OCI-LY3 (cell line): ENCODE measurements at regions not wholly inside any gene's neighbourhood (a gene's known extent, or its start where the extent isn't known, plus 50 kb on each side); places are given as distances from the start of the nearest gene placed in this dataset.

Experiments used
- H2AFZ ChIP-seq: fragments of 200-600, 300-600 bp; shearing (Covaris generic); 2 replicates; pipeline ENCODE4 v1.6.0; 2014; ENCODE audit warnings: antibody characterized with exemption, low read depth, low read length
- H3K27ac ChIP-seq: fragments of 200-600, 300-600 bp; sonication (generic); 2 replicates; pipeline ENCODE4 v1.5.1; 2014; ENCODE audit warnings: mild to moderate bottlenecking, low read length, moderate library complexity, mixed read lengths
- H3K27me3 ChIP-seq: fragments of 200-600, 300-600 bp; sonication (generic); 2 replicates; pipeline ENCODE4 v1.6.1; 2014; ENCODE audit warnings: low read depth, low read length, mixed read lengths
- H3K36me3 ChIP-seq: fragments of 200-600, 300-600 bp; sonication (generic); replicated peaks from 2 replicates; pipeline ENCODE3; 2014; ENCODE audit warnings: low read depth, low read length, mixed read lengths
- H3K4me1 ChIP-seq: fragments of 300-600, 200-600 bp; sonication (generic); 2 replicates; pipeline ENCODE4 v1.6.1; 2014; ENCODE audit warnings: low read length, mixed read lengths
- H3K4me2 ChIP-seq: fragments of 200-600, 300-600 bp; sonication (generic); 2 replicates; pipeline ENCODE4 v1.6.1; 2014; ENCODE audit warnings: low read length, mixed read lengths
- H3K4me3 ChIP-seq: fragments of 300-600, 200-600 bp; sonication (generic); 2 replicates; pipeline ENCODE4 v1.5.1; 2014; ENCODE audit warnings: antibody characterized with exemption, mild to moderate bottlenecking, low read length, moderate library complexity
- H3K79me2 ChIP-seq: fragments of 300-600, 200-600 bp; shearing (Covaris generic); 2 replicates; pipeline ENCODE4 v1.6.1; 2014; ENCODE audit warnings: mild to moderate bottlenecking, low read length, mixed read lengths
- H3K9ac ChIP-seq: fragments of 300-600, 200-600 bp; shearing (Covaris generic); 2 replicates; pipeline ENCODE4 v1.6.0; 2014; ENCODE audit warnings: mild to moderate bottlenecking, low read length, moderate library complexity
- H3K9me3 ChIP-seq: fragments of 200-600, 300-600 bp; shearing (Covaris generic); 2 replicates; pipeline ENCODE4 v1.6.1; 2014; ENCODE audit warnings: low read length, mixed read lengths; ENCODE audit not compliant: insufficient read depth
- H4K20me1 ChIP-seq: fragments of 200-600, 300-600 bp; sonication (generic); 2 replicates; pipeline ENCODE4 v1.6.1; 2016; ENCODE audit warnings: low read length, mixed read lengths; ENCODE audit not compliant: insufficient read depth
- CTCF ChIP-seq: fragments of 200-600, 300-600 bp; sonication (generic); IDR thresholded peaks from 2 replicates; pipeline ENCODE4 v1.5.1; 2014; ENCODE audit warnings: antibody characterized with exemption, low read length, low read depth
- EZH2phosphoT487 ChIP-seq: fragments of 200-600 bp; shearing (Covaris generic); IDR thresholded peaks from 2 replicates; pipeline ENCODE4 v1.6.1; 2018; ENCODE audit warnings: antibody characterized with exemption, mixed run types, low read depth

DNA sequence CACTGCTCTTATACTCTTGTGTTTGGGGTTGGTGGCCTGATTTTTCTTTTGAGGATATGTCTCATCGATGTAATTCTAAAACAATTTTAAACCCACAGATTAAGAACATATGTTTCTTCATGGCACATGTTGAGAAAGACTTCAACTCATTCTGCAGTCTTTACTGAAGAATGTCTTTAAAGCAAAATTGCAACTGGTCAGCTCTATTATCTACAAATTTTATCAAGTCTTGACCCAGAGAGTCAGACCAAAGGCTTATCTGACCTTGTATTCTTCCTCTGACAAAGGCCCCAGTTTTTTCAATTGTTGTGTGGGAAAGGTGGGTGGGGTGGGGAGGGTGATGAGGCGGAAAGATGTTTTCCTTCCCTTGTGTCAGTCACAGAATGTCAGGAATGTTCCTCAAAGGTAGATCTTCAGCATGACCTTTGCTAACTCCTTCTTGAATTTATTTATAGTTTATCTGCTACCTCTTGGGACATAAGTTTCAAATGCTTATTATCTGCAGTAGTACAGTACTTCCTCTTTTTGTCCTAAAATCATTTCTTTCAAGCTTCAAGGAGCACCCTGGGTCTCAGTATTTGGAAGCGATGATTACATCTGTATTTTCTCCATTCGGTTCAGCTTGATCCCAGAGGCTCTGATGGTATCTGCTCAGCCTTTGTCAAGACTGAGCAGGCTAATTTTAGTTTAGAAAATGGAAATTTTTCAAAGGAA lies 63.2 kb upstream of the TIAM2 start:
- no peaks in the 10 kb centered on the region for H3K9me3 ChIP-seq
- no peak overlapping the region for H3K4me2 ChIP-seq

GRCh38 chr6:154932515-154933027 lies 62.5 kb upstream of the TIAM2 start:
- no peaks in the 10 kb centered on the region for H3K9me3 ChIP-seq
- no peak overlapping the region for H3K27ac ChIP-seq
- H3K9ac ChIP-seq = no peak overlapping the region
- H3K27me3 ChIP-seq = no peaks in the 10 kb centered on the region
- H3K4me3 ChIP-seq = no peak overlapping the region
- H4K20me1 ChIP-seq = no peaks in the 10 kb centered on the region
- H3K4me2 ChIP-seq = no peak overlapping the region
- H3K79me2 ChIP-seq = no peaks in the 10 kb centered on the region
- peaks cover 6% of the 10 kb centered on the region for H3K4me1 ChIP-seq
- H2AFZ ChIP-seq = no peak overlapping the region
- TF ChIP-seq CTCF (no peak), EZH2phosphoT487 (no peak)
- no peaks in the 10 kb centered on the region for H3K36me3 ChIP-seq

More for the DNA sequence above, 63.2 kb upstream of the TIAM2 start:
- Histone ChIP-seq H3K4me1 (peaks cover 6% of the 10 kb centered on the region), H3K27ac (no peak overlapping the region), H3K4me3 (no peak overlapping the region), H3K9ac (no peak overlapping the region), H2AFZ (no peak overlapping the region), H3K36me3 (no peaks in the 10 kb centered on the region), H3K79me2 (no peaks in the 10 kb centered on the region), H4K20me1 (no peaks in the 10 kb centered on the region), H3K27me3 (no peaks in the 10 kb centered on the region)
- TF ChIP-seq EZH2phosphoT487 (no peak), CTCF (no peak)

DNA sequence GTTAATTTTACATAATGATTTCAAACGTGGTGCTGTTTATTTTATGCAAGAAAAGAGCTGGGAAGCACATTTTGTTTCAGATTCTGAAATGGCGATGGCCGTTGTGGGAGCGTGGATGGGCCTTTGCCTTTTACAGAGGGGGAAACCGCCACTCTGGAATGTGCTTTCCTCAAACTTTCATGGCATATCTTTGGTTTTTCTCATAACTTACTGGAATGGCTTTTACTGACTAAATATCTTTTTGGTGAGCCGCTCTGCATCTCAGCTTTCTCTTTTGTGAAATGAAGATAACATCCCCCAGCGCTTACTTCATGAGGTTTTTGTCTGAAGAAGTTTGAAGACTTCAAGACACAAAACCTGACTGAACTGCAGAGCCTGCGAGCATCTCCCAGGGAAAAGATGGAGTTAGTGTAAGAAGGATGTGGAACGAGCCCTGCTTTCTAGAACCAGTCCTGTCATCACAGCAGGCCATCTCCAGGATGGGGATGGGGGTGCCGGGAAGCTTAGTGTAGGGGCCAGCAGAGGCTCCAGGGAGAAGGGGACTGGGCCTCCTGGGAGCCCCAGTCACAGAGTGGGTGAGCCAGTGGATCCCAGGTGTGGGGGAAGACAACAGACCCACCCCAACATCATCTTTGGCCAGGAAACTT lies 61.8 kb upstream of the TIAM2 start:
- Histone ChIP-seq H3K4me2 (no peak overlapping the region), H3K4me3 (no peak overlapping the region), H3K79me2 (no peaks in the 10 kb centered on the region)

More for the DNA sequence above, 61.8 kb upstream of the TIAM2 start:
- no peaks in the 10 kb centered on the region for H3K9me3 ChIP-seq
- no peak overlapping the region for H2AFZ ChIP-seq
- H3K27me3 ChIP-seq = no peaks in the 10 kb centered on the region
- no peak overlapping the region for H3K27ac ChIP-seq
- TF ChIP-seq CTCF = no peak
- TF ChIP-seq EZH2phosphoT487 = no peak
- peaks cover 6% of the 10 kb centered on the region for H3K4me1 ChIP-seq
- H3K9ac ChIP-seq = no peak overlapping the region
- no peaks in the 10 kb centered on the region for H3K36me3 ChIP-seq
- no peaks in the 10 kb centered on the region for H4K20me1 ChIP-seq
